Loucy (cell line): ENCODE measurements at regions not wholly inside any gene's neighbourhood (a gene's known extent, or its start where the extent isn't known, plus 50 kb on each side); places are given as distances from the start of the nearest gene placed in this dataset.

Source experiments
- CTCF ChIP-seq: fragments of 200-600 bp; sonication (generic); conservative IDR thresholded peaks from 2 replicates; pipeline ENCODE4 v1.5.1; 2014; ENCODE audit warnings: mild to moderate bottlenecking, antibody characterized with exemption, low read length
- EZH2phosphoT487 ChIP-seq: fragments of 200-600 bp; IDR thresholded peaks from 2 replicates; pipeline ENCODE4 v1.6.1; 2018; ENCODE audit warnings: antibody characterized with exemption, mild to moderate bottlenecking, moderate library complexity, borderline replicate concordance

GRCh38 chr2:145715601-145716000 is 1195.7 kb upstream of the ZEB2 start:
- TF ChIP-seq CTCF (no peak), EZH2phosphoT487 (no peak)
